ENCODE measurements at regions not wholly inside any gene's neighbourhood (a gene's known extent, or its start where the extent isn't known, plus 50 kb on each side); places are given as distances from the start of the nearest gene placed in this dataset.

- no peak for TF ChIP-seq CTCF (conservative IDR thresholded peaks at IDR 0.05; ENCODE audit: low read depth, low read length)
- TF ChIP-seq EZH2 (IDR thresholded peaks at IDR 0.05; ENCODE audit: borderline replicate concordance, low read depth, low read length, poor library complexity, severe bottlenecking) = no peak
These were observed 302.4 kb downstream of the PTEN start for GRCh38 chr10:88165849-88166271.

Data from A673 (cell line).